MG63 (cell line): ENCODE measurements at regions not wholly inside any gene's neighbourhood (a gene's known extent, or its start where the extent isn't known, plus 50 kb on each side); places are given as distances from the start of the nearest gene placed in this dataset.
A peak's percentile ranks its signal among the peaks of the same experiment; 100 is the strongest.

Source experiments
- DNase-seq: peaks from one replicate; pipeline ENCODE4 v3.0.0-alpha.2; 2020
- H3K27me3 ChIP-seq: fragments of 250-450 bp; sonication (Bioruptor Pico); 2 replicates; pipeline ENCODE4 v1.5.1; 2020; ENCODE audit warnings: mild to moderate bottlenecking, moderate library complexity
- H3K36me3 ChIP-seq: fragments of 250-450 bp; sonication (Bioruptor Pico); 2 replicates; pipeline ENCODE4 v1.5.1; 2020; ENCODE audit warnings: mild to moderate bottlenecking, moderate library complexity
- H3K4me3 ChIP-seq: fragments of 250-450 bp; sonication (Bioruptor Pico); 2 replicates; pipeline ENCODE4 v1.5.1; 2020; ENCODE audit warnings: mild to moderate bottlenecking, moderate library complexity
- H3K9me3 ChIP-seq: fragments of 250-450 bp; sonication (Bioruptor Pico); 2 replicates; pipeline ENCODE4 v1.5.1; 2020; ENCODE audit warnings: mild to moderate bottlenecking, moderate library complexity

GRCh38 chr2:18439716-18440115 is 120.7 kb downstream of the RDH14 start:
- Histone ChIP-seq H3K27me3 (no peaks in the 10 kb centered on the region), H3K9me3 (no peaks in the 10 kb centered on the region), H3K4me3 (no peak overlapping the region), H3K36me3 (no peaks in the 10 kb centered on the region)
- DNase-seq: no peak

GRCh38 chr2:18437909-18438308 is 122.5 kb downstream of the RDH14 start:
- Histone ChIP-seq H3K27me3 (no peaks in the 10 kb centered on the region), H3K9me3 (no peaks in the 10 kb centered on the region), H3K36me3 (no peaks in the 10 kb centered on the region), H3K4me3 (no peak overlapping the region)
- no peak for DNase-seq

- no peaks in the 10 kb centered on the region for H3K27me3 ChIP-seq
- no peak overlapping the region for H3K4me3 ChIP-seq
- H3K36me3 ChIP-seq: no peaks in the 10 kb centered on the region
- H3K9me3 ChIP-seq: no peaks in the 10 kb centered on the region
- no peak for DNase-seq
Observed at GRCh38 chr2:18436503-18437005, 123.9 kb downstream of the RDH14 start.

GRCh38 chr2:18435426-18436037 is 124.9 kb downstream of the RDH14 start:
- H3K36me3 ChIP-seq: no peaks in the 10 kb centered on the region
- H3K9me3 ChIP-seq: no peaks in the 10 kb centered on the region
- no peak overlapping the region for H3K4me3 ChIP-seq
- no peaks in the 10 kb centered on the region for H3K27me3 ChIP-seq
- no peak for DNase-seq

- Histone ChIP-seq H3K36me3 (no peaks in the 10 kb centered on the region), H3K4me3 (no peak overlapping the region), H3K9me3 (no peaks in the 10 kb centered on the region), H3K27me3 (no peaks in the 10 kb centered on the region)
- DNase-seq: no peak
Observed at GRCh38 chr2:18433872-18434271, 126.6 kb downstream of the RDH14 start.

- Histone ChIP-seq H3K27me3 (no peaks in the 10 kb centered on the region), H3K36me3 (no peaks in the 10 kb centered on the region)
- DNase-seq: no peak
Observed at GRCh38 chr2:18432999-18433398, 127.5 kb downstream of the RDH14 start.

GRCh38 chr2:18430996-18431748 is 129.3 kb downstream of the RDH14 start:
- H3K27me3 ChIP-seq: no peaks in the 10 kb centered on the region
- DNase-seq: no peak
- no peaks in the 10 kb centered on the region for H3K36me3 ChIP-seq
- no peaks in the 10 kb centered on the region for H3K9me3 ChIP-seq
- H3K4me3 ChIP-seq: no peak overlapping the region

More at GRCh38 chr2:18432999-18433398, 127.5 kb downstream of the RDH14 start:
- Histone ChIP-seq H3K9me3 (no peaks in the 10 kb centered on the region), H3K4me3 (no peak overlapping the region)

GRCh38 chr2:18428516-18428915 is 131.9 kb downstream of the RDH14 start:
- H3K9me3 ChIP-seq: no peaks in the 10 kb centered on the region
- H3K4me3 ChIP-seq: no peak overlapping the region
- no peak for DNase-seq
- H3K27me3 ChIP-seq: no peaks in the 10 kb centered on the region
- no peaks in the 10 kb centered on the region for H3K36me3 ChIP-seq

- no peaks in the 10 kb centered on the region for H3K36me3 ChIP-seq
- DNase-seq: no peak
- no peaks in the 10 kb centered on the region for H3K27me3 ChIP-seq
- H3K9me3 ChIP-seq: no peaks in the 10 kb centered on the region
- H3K4me3 ChIP-seq: no peak overlapping the region
Observed at GRCh38 chr2:18427762-18428161, 132.7 kb downstream of the RDH14 start.

GRCh38 chr2:18426174-18426573 is 134.3 kb downstream of the RDH14 start:
- no peak overlapping the region for H3K4me3 ChIP-seq
- H3K27me3 ChIP-seq: no peaks in the 10 kb centered on the region
- H3K9me3 ChIP-seq: no peaks in the 10 kb centered on the region
- no peaks in the 10 kb centered on the region for H3K36me3 ChIP-seq
- DNase-seq: no peak

- Histone ChIP-seq H3K27me3 (no peaks in the 10 kb centered on the region), H3K4me3 (no peak overlapping the region)
Observed at GRCh38 chr2:18425210-18425703, 135.2 kb downstream of the RDH14 start.

GRCh38 chr2:18423636-18424035 is 136.8 kb downstream of the RDH14 start:
- DNase-seq: no peak
- Histone ChIP-seq H3K4me3 (no peak overlapping the region), H3K36me3 (no peaks in the 10 kb centered on the region), H3K9me3 (no peaks in the 10 kb centered on the region), H3K27me3 (no peaks in the 10 kb centered on the region)

More at GRCh38 chr2:18425210-18425703, 135.2 kb downstream of the RDH14 start:
- H3K9me3 ChIP-seq: no peaks in the 10 kb centered on the region
- peak; percentile 47 for DNase-seq
- no peaks in the 10 kb centered on the region for H3K36me3 ChIP-seq

GRCh38 chr2:18422432-18423165 is 137.9 kb downstream of the RDH14 start:
- no peak for DNase-seq
- H3K9me3 ChIP-seq: no peaks in the 10 kb centered on the region
- H3K4me3 ChIP-seq: no peak overlapping the region
- no peaks in the 10 kb centered on the region for H3K27me3 ChIP-seq
- no peaks in the 10 kb centered on the region for H3K36me3 ChIP-seq

- Histone ChIP-seq H3K27me3 (no peaks in the 10 kb centered on the region), H3K4me3 (no peak overlapping the region), H3K36me3 (no peaks in the 10 kb centered on the region), H3K9me3 (no peaks in the 10 kb centered on the region)
- DNase-seq: peak; percentile 77
Observed at GRCh38 chr2:18413676-18414396, 146.6 kb downstream of the RDH14 start.

- no peaks in the 10 kb centered on the region for H3K27me3 ChIP-seq
- DNase-seq: no peak
- H3K4me3 ChIP-seq: no peak overlapping the region
- H3K36me3 ChIP-seq: no peaks in the 10 kb centered on the region
- no peaks in the 10 kb centered on the region for H3K9me3 ChIP-seq
Observed at GRCh38 chr2:18412980-18413675, 147.3 kb downstream of the RDH14 start.

- H3K4me3 ChIP-seq: no peak overlapping the region
- no peaks in the 10 kb centered on the region for H3K36me3 ChIP-seq
- H3K9me3 ChIP-seq: no peaks in the 10 kb centered on the region
- DNase-seq: no peak
- H3K27me3 ChIP-seq: no peaks in the 10 kb centered on the region
Observed at GRCh38 chr2:18411626-18412025, 148.8 kb downstream of the RDH14 start.
